ENCODE measurements at regions not wholly inside any gene's neighbourhood (a gene's known extent, or its start where the extent isn't known, plus 50 kb on each side); places are given as distances from the start of the nearest gene placed in this dataset.

DNA sequence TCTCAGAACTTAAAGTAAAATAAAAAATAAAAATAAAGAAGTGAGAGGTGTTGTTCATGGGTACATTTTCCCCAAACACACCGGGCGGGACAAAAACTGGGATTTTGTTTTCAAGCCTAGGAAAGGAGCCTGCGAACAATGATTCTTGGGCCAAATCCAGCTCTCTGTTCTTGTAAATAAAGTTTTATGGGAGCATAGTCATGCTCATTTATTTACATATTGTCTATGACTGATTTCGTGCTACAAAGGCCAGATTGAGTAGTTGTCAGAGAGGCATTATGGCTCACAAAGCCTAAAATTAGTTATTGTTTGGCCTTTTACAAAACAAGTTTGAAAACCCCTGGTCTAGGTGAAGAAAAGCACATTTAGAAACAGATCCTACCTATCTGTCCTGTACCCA, 821.0 kb upstream of the GRAMD2B start:
- in situ Hi-C loops (cut with HindIII; ENCODE audit: low pct_ligation_motif_present, low pct_unique_long_range_greater_than_20kb, low sequenced_read_pairs), result no loop called here
- no peak for DNase-seq

DNA sequence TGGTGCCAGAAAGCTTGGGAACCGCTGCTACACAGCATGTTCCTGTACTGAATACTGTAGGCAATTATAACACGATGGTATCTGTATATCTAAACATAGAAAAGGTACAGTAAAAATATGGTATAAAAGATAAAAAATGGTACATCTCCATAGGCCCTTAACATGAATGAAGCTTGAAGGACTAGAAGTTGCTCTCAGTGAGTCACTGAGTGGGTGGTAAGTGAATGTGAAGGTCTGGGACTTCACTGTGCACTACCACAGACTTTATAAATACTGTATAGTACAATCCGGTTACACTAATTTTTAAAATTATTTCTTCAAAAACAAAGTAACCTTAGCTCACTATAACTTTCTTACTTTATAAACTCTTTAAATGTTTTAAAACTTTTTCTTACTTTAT, 819.9 kb upstream of the GRAMD2B start:
- in situ Hi-C loops (cut with HindIII; ENCODE audit: low pct_ligation_motif_present, low pct_unique_long_range_greater_than_20kb, low sequenced_read_pairs), result no loop called here
- DNase-seq, result no peak

DNA sequence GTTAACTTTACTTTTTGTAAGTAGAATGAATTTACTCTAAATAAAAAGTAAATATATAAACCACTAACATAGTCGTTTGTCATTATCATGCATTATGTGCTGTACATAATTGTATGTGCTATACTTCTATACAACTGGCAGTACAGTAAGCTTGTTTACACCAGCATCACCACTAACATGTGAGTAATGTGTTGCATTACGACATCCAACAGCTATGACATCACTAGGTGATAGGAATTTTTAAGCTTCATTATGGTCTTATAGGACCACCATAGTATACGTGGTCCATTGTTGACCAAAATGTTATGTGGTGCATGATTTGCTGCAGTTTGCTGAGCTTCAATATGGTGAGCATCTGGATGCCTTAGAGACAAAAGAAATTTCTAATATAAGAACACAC, 819.1 kb upstream of the GRAMD2B start:
- DNase-seq, result no peak
- in situ Hi-C loops (cut with HindIII; ENCODE audit: low pct_ligation_motif_present, low pct_unique_long_range_greater_than_20kb, low sequenced_read_pairs), result no loop called here

DNA sequence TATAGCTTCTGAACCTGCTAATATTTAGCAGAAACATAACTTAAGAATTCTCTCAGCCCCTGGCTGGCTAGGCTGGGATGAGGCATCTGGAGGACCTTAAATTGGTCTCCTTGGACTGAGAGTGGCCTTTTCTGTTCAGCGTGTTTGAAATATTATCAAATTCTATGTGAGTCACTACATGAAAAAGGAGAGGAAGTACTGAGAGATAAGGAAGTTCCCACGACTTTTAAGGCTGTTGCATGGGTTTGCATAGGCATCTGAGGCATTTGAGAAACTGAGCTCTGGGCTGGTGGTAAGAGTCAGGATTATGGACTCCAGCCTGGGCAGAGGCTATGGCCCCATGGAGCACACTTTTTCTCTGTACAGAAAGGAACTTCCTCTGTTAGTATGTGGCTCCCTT, 816.2 kb upstream of the GRAMD2B start:
- DNase-seq, result no peak
- in situ Hi-C loops (cut with HindIII; ENCODE audit: low pct_ligation_motif_present, low pct_unique_long_range_greater_than_20kb, low sequenced_read_pairs), result no loop called here

DNA sequence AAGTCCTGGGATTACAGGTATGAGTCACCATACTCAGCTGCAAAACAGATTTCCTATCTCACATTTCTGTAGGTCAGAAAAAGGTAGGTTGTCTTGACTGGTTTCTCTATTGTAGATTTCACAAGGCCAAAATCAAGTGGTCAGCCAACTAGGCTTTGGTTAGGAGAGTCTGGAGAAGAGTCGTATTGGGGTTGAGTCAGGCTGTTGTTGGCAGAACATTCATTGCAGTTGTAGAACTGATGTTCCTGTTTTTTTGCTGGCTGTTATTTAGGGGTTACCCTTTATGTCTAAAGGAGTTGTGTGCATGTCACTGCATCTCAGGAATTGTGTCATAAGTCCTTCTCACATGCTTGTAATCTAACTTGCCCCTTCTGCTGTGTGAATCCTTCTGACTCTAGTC, 814.2 kb upstream of the GRAMD2B start:
- DNase-seq, result no peak
- in situ Hi-C loops (cut with HindIII; ENCODE audit: low pct_ligation_motif_present, low pct_unique_long_range_greater_than_20kb, low sequenced_read_pairs), result no loop called here

DNA sequence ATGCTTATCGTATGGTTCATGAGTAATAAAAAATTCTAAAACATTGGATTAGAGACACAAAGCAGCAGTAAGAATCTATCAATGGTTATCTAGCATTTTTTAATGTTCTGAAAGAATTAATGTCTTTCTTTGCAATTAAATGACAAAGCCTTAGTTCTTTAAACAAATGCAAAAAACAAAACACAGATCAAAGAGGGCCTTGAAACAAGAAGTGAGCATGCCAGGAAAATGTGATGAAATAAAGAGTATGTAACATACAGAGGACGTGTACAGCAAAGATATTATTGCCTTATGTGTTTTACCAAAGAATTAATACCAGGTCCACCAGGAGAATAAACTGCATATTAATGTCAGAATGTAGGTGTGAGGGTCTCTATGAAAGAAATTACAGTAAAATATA, 812.3 kb upstream of the GRAMD2B start:
- no peak for DNase-seq
- in situ Hi-C loops (cut with HindIII; ENCODE audit: low pct_ligation_motif_present, low pct_unique_long_range_greater_than_20kb, low sequenced_read_pairs), result no loop called here

DNA sequence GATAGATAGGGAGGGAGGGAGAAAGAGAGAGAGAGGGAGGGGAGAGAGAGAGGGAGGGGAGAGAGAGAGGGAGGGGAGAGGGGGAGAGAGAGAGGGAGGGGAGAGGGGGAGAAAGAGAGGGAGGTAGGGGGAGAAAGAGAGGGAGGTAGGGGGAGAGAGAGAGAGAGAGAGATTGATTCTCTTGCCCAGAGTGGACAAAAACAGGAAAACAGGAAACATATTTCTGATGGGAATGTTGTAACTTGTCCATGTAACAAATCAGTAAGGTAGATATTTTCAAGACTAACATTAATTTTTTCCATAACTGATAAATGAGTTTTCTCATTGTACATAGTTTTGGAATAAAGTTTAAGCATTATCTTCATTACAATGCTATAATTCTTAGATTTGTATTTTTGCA, 811.7 kb upstream of the GRAMD2B start:
- no peak for DNase-seq
- in situ Hi-C loops (cut with HindIII; ENCODE audit: low pct_ligation_motif_present, low pct_unique_long_range_greater_than_20kb, low sequenced_read_pairs), result no loop called here

DNA sequence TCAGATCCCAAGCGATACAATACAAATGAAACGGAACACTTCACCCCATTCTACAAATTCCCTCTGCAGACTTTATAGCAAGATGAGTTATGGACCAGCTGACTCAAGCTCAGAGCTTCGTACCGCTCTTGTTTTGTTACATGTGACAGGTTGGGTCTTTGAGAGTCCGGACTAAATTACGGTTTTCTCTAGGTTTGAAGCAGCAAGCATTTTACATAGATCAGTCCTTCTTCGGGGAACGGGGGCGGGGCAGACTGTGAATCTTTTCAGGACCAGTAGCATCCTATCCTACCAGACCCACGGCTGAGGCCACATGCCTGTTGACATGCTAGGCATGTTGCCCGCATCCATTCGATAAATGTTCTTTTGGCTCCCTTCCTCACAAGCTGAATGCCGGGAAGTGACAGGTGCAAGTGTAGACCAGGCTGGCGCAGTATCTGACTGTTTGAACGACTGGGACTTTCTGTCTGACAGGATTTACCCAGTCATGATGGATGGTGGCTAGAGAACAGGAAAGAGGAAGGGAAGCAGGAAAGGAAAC, 811.0 kb upstream of the GRAMD2B start:
- DNase-seq, result no peak
- in situ Hi-C loops (cut with HindIII; ENCODE audit: low pct_ligation_motif_present, low pct_unique_long_range_greater_than_20kb, low sequenced_read_pairs), result no loop called here

DNA sequence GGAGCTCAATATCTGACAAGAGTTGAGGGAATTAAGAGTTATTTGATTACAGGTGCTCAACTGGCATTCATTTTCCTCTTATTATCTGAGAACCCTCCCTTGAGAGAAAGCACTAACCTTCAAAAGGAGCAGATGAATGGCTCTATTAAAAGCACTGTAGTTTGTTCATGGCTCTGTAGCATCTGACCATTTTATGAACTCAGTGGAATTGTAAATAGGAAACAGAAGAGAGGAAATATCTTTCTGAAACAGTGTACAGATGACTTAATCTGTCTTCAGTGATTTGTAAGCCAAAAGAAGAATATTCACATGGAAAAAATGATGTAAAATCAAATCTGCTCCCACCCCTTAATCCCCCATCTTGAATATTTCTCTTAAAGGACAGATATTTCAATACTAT, 810.4 kb upstream of the GRAMD2B start:
- no peak for DNase-seq
- in situ Hi-C loops (cut with HindIII; ENCODE audit: low pct_ligation_motif_present, low pct_unique_long_range_greater_than_20kb, low sequenced_read_pairs), result no loop called here

DNA sequence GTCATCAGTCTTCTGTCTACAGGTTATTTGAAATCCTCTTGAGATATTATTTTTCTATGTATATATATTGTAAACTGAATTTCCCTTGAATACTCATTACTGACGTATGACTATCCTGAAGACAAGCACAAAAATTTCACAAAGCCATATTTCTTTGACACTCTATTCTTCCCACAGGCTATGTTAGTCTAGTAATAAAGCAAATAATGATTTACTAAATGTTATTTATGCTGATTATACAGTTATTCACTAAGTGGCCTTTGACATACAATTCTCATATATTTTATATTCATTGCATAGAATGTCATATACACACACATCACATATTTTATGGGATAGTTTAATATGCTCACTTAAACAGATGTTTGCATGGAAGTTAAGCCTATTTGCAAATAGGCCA, 793.0 kb upstream of the GRAMD2B start:
- DNase-seq, result no peak
- in situ Hi-C loops (cut with HindIII; ENCODE audit: low pct_ligation_motif_present, low pct_unique_long_range_greater_than_20kb, low sequenced_read_pairs), result no loop called here

DNA sequence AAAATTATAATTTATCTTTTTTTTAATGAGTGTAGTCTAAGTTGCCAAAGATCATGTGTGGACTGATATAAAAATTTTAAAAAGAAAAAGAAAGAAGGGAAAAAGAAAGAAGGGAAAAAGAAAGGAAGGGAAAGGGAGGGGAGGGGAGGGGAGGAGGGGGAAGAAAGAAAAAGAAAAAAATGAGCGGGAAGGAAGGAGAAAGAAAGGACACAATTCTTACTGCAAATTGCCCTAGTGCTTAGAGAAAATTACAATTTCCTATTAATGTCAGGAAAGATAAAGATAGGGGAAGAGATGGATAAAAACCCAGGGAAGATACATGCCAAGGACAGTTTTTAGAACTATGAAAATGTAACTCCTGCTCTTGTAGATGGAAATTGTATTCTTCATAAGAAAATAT, 789.7 kb upstream of the GRAMD2B start:
- DNase-seq, result no peak
- in situ Hi-C loops (cut with HindIII; ENCODE audit: low pct_ligation_motif_present, low pct_unique_long_range_greater_than_20kb, low sequenced_read_pairs), result no loop called here

DNA sequence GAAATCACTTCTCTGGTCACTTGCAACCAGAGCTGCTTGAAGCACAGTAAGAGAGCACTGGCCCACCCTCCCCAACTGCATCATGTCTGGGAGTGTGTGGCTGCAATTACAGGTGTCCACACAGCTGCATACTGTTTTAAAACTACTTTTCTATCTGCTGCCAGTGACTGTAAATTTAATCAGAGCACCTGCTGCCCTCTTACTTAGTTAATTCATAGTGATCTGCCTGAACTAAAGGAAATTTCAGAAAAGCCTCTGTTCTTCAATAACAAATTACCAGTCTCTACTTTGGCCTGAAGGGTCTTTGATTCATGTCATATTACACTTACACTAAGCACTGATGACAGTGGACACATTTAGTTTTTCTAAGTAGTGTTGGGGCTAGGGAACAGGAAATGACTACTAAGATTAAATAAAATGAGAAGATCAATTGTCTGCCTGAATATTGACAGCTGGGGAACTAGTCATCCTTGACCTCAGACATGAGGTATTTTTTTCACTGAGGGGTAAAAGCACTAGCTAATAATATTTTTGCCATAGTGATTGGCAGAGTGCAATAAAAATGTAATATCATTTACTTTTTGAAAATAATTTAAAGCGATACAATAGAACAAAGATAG, 788.9 kb upstream of the GRAMD2B start:
- no peak for DNase-seq
- in situ Hi-C loops (cut with HindIII; ENCODE audit: low pct_ligation_motif_present, low pct_unique_long_range_greater_than_20kb, low sequenced_read_pairs), result no loop called here

DNA sequence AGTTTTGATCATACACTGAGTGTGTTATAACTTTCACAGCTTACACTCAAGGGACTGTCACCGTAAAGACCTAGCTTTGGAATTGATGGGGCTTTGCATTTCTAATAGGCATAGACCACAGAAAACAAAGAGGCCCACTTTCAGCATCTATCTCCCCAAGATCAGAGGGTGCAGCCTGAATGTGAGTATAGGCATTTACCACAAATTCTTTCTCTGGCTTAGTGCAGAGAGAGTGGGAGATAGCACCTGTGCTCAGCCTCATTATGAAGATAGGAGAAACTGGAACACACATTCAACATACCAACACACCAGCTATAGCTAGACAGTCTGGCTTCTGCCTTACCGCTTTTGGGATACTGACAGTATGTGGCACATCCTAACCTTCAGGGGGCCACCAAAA, 783.4 kb upstream of the GRAMD2B start:
- in situ Hi-C loops (cut with HindIII; ENCODE audit: low pct_ligation_motif_present, low pct_unique_long_range_greater_than_20kb, low sequenced_read_pairs), result no loop called here
- DNase-seq, result no peak

DNA sequence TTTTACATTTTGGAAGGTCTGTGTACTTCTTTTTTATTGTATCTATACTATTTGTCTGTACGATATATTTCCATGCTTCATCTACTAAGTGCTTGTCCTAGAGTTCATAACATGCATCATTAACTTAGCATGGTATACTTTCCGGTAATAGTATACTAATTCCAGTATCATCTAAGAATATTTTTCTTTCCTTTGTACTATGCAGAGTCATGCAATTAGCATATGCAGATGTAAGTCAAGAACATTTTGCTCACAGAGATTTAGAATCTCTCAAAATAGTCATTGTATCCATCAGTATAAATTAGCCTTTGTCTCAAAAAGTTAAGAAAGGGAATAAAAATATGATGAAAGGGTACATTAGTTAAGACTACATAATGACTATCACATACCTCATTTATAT, 770.4 kb upstream of the GRAMD2B start:
- in situ Hi-C loops (cut with HindIII; ENCODE audit: low pct_ligation_motif_present, low pct_unique_long_range_greater_than_20kb, low sequenced_read_pairs), result no loop called here
- DNase-seq, result no peak

DNA sequence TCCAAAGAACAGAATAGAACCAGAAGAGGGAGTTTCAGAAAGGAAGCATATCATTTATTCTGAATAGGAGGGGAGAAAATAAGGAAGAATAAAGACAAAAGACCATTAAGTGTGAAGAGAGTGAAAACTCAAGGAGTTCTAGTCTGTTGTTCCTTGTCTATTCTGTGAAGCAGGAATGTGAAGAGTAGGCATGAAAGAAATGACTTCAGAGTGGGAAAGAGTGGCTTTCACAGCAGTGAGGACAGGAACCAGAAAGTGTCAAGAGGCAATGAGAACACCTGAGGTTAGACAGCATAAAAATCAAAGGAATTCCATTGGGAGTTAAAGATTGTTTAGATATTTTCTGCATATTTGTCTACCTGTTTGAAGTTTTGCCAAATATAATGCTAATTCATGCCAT, 768.8 kb upstream of the GRAMD2B start:
- DNase-seq, result no peak
- in situ Hi-C loops (cut with HindIII; ENCODE audit: low pct_ligation_motif_present, low pct_unique_long_range_greater_than_20kb, low sequenced_read_pairs), result no loop called here

DNA sequence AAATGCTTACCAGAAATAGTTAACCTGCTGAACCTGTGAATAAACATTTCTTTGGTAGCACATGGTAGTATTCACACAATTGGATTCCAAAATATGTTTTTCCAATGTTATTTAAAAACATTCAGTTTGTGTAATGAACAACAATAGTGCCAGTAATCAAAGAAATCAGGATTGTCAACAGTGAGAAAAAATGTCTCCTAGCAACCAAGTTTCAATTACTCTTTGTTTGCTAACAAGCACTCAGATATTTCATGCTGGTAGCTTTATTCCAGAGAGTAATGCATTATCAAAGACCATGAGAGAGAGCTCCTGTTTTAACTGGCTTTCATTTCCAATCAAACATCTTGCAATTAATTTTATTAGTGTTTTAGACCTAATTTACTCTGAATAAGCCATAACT, 768.1 kb upstream of the GRAMD2B start:
- DNase-seq, result no peak
- in situ Hi-C loops (cut with HindIII; ENCODE audit: low pct_ligation_motif_present, low pct_unique_long_range_greater_than_20kb, low sequenced_read_pairs), result no loop called here

DNA sequence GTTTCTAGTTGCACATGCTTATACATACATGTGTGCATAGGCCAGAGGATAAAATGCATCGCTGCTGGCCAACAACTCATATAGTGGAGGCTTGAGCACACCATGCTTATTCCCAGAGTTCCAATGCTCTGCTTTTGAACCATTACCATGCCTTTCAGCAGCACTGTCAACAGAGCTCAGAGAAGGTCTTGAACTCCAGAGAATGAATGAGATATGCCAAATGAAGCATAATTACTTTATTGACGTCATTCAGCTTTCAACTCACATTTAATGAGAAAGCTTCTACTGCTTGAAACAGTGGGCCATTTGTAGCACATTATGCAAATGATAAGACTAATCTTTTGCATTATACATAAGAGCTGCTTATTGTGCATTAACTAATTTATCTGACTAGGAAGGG, 765.3 kb upstream of the GRAMD2B start:
- in situ Hi-C loops (cut with HindIII; ENCODE audit: low pct_ligation_motif_present, low pct_unique_long_range_greater_than_20kb, low sequenced_read_pairs), result no loop called here
- no peak for DNase-seq

DNA sequence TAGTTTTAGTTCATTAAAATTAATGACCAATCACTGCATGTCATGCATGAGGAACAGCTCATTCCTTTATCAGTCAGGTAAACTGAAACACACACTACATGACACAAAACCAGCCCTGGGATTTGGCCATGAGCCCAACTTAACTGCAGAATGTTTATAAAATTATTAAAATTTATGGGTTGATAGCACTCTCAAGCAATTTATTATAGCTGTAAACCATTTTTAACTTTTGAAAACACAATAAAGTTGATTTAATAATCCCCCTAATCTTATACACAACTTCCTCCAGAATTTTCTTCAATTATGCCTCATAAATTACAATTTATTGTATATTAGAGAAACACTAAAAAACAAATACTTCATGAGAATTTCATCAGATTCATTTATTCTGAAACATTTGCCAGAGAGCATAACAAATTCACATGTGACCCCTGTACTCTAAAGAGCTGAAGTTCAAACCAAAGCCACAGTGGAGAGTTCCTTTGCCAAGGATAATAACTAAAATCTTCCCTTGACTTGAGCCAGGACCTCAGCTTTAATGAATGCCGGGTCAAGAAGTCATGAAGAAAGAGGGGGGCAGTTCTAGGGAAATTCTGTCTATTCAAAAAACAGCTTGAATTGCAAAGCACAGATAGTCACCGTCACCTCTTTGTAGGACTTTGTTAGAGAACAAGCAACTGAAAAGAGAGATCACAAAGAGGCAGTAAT, 763.7 kb upstream of the GRAMD2B start:
- no peak for DNase-seq
- in situ Hi-C loops (cut with HindIII; ENCODE audit: low pct_ligation_motif_present, low pct_unique_long_range_greater_than_20kb, low sequenced_read_pairs), result no loop called here

DNA sequence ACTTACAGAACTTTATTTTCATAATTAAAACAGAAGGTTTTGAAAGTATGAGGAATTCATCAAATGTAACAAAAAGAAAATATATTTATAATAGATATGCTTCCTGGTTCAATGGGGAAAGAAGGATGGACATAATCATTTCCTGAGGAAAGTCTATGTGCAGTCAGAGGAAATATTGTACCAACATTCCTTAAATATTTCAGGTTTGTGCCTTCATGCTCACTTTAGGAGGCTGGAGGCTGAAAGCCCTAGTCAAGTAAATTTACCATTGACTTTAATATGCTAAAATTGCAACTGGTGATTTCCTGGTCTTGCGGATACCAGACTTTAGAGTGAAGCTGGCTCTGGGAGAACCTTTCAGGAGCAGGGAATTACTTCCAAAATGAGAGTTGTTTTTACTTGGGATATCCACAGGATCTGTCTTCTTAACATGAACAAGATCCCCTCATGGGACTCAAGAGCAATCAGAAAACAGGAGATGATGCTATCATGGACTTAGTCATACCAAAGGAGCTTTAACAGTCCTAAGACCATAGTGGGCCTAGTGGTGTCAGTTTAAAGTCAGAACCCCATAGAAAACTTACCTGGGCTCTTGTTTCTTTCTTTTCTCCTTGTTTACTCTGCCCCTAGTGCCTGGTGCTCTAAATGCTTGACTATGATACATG, 762.8 kb upstream of the GRAMD2B start:
- in situ Hi-C loops (cut with HindIII; ENCODE audit: low pct_ligation_motif_present, low pct_unique_long_range_greater_than_20kb, low sequenced_read_pairs), result no loop called here
- DNase-seq, result no peak

DNA sequence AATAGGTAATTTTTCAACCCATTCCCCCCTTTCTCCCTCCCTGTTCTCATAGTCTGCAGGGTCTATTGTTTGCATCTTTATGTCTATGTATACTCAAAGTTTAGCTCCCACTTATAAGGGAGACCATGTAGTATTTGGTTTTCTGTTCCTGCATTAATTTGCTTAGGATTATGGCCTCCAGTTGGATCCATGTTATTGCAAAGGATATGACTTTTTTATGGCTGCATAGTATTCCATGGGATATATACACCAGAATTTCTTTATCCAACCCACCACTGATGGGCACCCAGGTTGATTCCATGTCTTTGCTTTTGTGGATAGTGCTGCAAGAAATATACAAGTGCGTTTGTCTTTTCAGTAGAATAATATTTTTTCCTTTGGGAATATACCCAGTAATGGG, 761.6 kb upstream of the GRAMD2B start:
- DNase-seq, result no peak
- in situ Hi-C loops (cut with HindIII; ENCODE audit: low pct_ligation_motif_present, low pct_unique_long_range_greater_than_20kb, low sequenced_read_pairs), result no loop called here
